ENCODE measurements at regions not wholly inside any gene's neighbourhood (a gene's known extent, or its start where the extent isn't known, plus 50 kb on each side); places are given as distances from the start of the nearest gene placed in this dataset.

- H3K27me3 ChIP-seq (replicated peaks; ENCODE audit: control insufficient read depth, insufficient read depth, low read length) = no peaks in the 10 kb centered on the region
- no peaks in the 10 kb centered on the region for H3K4me1 ChIP-seq
- CTCF ChIA-PET = interaction anchor here (0.7 to 2.2 kb wide), 2 partner anchors 15 to 53 kb away, joined by 3 to 9 read pairs; no protein-coding TSS in a partner anchor
- intact Hi-C loops (cut with micrococcal nuclease; ENCODE audit: unreplicated experiment) = loop anchor here (1.0 to 10.0 kb wide), 3 partner anchors 54 to 858 kb away; no protein-coding TSS in a partner anchor
- H3K9me3 ChIP-seq = no peaks in the 10 kb centered on the region
- H3K4me3 ChIP-seq (ENCODE audit: low read depth, low read length) = no peak overlapping the region
- H3K4me3 Mint-ChIP-seq (ENCODE audit: unreplicated experiment) = no peak overlapping the region
- POLR2A ChIA-PET = no interaction called here
- H3K4me1 Mint-ChIP-seq (ENCODE audit: low read depth, unreplicated experiment) = no peaks in the 10 kb centered on the region
- H3K27me3 Mint-ChIP-seq (ENCODE audit: insufficient read depth, unreplicated experiment) = peaks cover 9% of the 10 kb centered on the region
- peak; percentile 35 to 38 for DNase-seq
- H3K27ac Mint-ChIP-seq (ENCODE audit: unreplicated experiment) = no peak overlapping the region
- BruUV-seq (replicated peaks) = no TSS peak
- H3K9me3 Mint-ChIP-seq (ENCODE audit: unreplicated experiment) = no peaks in the 10 kb centered on the region
- H3K36me3 ChIP-seq (ENCODE audit: control insufficient read depth, insufficient read depth, low read length) = no peaks in the 10 kb centered on the region
- TF ChIP-seq, protein P1, sequence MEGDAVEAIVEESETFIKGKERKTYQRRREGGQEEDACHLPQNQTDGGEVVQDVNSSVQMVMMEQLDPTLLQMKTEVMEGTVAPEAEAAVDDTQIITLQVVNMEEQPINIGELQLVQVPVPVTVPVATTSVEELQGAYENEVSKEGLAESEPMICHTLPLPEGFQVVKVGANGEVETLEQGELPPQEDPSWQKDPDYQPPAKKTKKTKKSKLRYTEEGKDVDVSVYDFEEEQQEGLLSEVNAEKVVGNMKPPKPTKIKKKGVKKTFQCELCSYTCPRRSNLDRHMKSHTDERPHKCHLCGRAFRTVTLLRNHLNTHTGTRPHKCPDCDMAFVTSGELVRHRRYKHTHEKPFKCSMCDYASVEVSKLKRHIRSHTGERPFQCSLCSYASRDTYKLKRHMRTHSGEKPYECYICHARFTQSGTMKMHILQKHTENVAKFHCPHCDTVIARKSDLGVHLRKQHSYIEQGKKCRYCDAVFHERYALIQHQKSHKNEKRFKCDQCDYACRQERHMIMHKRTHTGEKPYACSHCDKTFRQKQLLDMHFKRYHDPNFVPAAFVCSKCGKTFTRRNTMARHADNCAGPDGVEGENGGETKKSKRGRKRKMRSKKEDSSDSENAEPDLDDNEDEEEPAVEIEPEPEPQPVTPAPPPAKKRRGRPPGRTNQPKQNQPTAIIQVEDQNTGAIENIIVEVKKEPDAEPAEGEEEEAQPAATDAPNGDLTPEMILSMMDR (IDR thresholded peaks at IDR 0.05; ENCODE audit: insufficient read depth in 1 of 2, low read depth in 1 of 2, low read length in 1 of 2, severe bottlenecking in 1 of 2, unreplicated experiment in 1 of 2) = peak; percentile 59 to 64
- no peaks in the 10 kb centered on the region for H3K36me3 Mint-ChIP-seq (ENCODE audit: insufficient read depth, unreplicated experiment)
Observed at GRCh38 chr1:209513226-209513625, 70.3 kb upstream of the CAMK1G start.

DNA sequence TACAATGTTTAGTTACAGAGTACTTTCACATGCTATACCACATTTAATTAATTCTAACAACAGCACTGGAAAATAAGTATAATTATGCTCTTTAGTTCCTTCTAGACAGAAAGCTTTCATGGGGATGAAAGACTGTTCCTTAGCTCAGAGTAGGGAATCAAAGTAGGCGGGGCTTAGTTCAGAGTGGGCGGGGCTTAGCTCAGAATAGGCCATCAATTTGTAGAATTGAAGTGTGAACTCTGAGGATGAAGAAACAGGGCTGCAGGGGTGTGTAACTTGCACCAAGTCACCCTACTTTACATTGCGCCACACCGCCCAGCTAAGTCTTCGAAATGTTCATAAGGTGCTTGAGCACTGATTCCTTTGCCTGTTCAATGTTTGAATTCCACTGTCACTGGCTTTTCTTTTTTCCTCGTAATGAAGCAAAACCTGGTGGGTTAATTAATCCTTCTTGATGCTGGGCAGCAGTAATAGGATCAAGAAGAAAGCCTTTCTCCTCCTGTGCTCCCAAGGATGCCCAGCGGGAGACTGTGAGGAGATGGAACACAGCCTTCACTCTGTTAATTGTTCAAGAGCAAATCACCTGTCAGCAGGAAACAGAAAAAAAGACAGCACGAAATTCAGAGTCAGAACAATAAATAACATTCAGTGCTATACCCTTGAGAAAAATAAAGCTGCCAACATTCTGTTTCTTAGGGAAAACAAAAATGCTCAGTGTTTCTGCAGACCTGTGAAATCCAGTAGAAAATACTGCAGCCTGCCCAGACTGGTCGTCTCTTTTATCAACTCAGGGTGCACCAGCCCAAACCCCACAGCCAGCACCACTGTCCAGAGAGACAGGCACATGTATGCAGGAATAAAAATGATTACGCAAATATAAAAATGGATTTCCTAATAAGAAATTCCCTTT is 66.5 kb upstream of the CAMK1G start:
- Mint-ChIP-seq H3K9me3 (ENCODE audit: unreplicated experiment) (peaks cover 8% of the 10 kb centered on the region), H3K27ac (ENCODE audit: unreplicated experiment) (no peak overlapping the region), H3K4me3 (ENCODE audit: unreplicated experiment) (no peak overlapping the region), H3K36me3 (ENCODE audit: insufficient read depth, unreplicated experiment) (no peaks in the 10 kb centered on the region), H3K27me3 (ENCODE audit: insufficient read depth, unreplicated experiment) (peaks cover 7% of the 10 kb centered on the region), H3K4me1 (ENCODE audit: low read depth, unreplicated experiment) (no peaks in the 10 kb centered on the region)
- H3K4me3 ChIP-seq (ENCODE audit: low read depth, low read length) = no peak overlapping the region
- no peaks in the 10 kb centered on the region for H3K4me1 ChIP-seq
- TF ChIP-seq, protein P1 (IDR thresholded peaks at IDR 0.05; ENCODE audit: insufficient read depth in 1 of 2, low read depth in 1 of 2, low read length in 1 of 2, severe bottlenecking in 1 of 2, unreplicated experiment in 1 of 2) = no peak
- intact Hi-C loops (cut with micrococcal nuclease; ENCODE audit: unreplicated experiment) = loop anchor here (10.0 kb wide), 1 partner anchor 862 kb away; no protein-coding TSS in a partner anchor
- POLR2A ChIA-PET = no interaction called here
- BruUV-seq (replicated peaks) = no TSS peak
- no peaks in the 10 kb centered on the region for H3K9me3 ChIP-seq
- no peak for DNase-seq
- H3K27me3 ChIP-seq (replicated peaks; ENCODE audit: control insufficient read depth, insufficient read depth, low read length) = no peaks in the 10 kb centered on the region
- H3K36me3 ChIP-seq (ENCODE audit: control insufficient read depth, insufficient read depth, low read length) = no peaks in the 10 kb centered on the region
- CTCF ChIA-PET = no interaction called here

GRCh38 chr1:209517681-209518050 is 65.8 kb upstream of the CAMK1G start:
- Mint-ChIP-seq H3K9me3 (ENCODE audit: unreplicated experiment) (peaks cover 8% of the 10 kb centered on the region), H3K27me3 (ENCODE audit: insufficient read depth, unreplicated experiment) (peaks cover 7% of the 10 kb centered on the region), H3K27ac (ENCODE audit: unreplicated experiment) (no peak overlapping the region), H3K4me1 (ENCODE audit: low read depth, unreplicated experiment) (no peaks in the 10 kb centered on the region), H3K36me3 (ENCODE audit: insufficient read depth, unreplicated experiment) (no peaks in the 10 kb centered on the region), H3K4me3 (ENCODE audit: unreplicated experiment) (no peak overlapping the region)
- no peaks in the 10 kb centered on the region for H3K27me3 ChIP-seq (replicated peaks; ENCODE audit: control insufficient read depth, insufficient read depth, low read length)
- intact Hi-C loops (cut with micrococcal nuclease; ENCODE audit: unreplicated experiment) = loop anchor here (10.0 kb wide), 1 partner anchor 863 kb away; no protein-coding TSS in a partner anchor
- no peaks in the 10 kb centered on the region for H3K9me3 ChIP-seq
- H3K4me3 ChIP-seq (ENCODE audit: low read depth, low read length) = no peak overlapping the region
- ChIA-PET CTCF (no interaction called here), POLR2A (no interaction called here)
- TF ChIP-seq, protein P1 (IDR thresholded peaks at IDR 0.05; ENCODE audit: insufficient read depth in 1 of 2, low read depth in 1 of 2, low read length in 1 of 2, severe bottlenecking in 1 of 2, unreplicated experiment in 1 of 2) = no peak
- no peak for DNase-seq
- no TSS peak for BruUV-seq (replicated peaks)
- H3K4me1 ChIP-seq = no peaks in the 10 kb centered on the region
- no peaks in the 10 kb centered on the region for H3K36me3 ChIP-seq (ENCODE audit: control insufficient read depth, insufficient read depth, low read length)

Measured in Caco-2 (cell line).